Trophoblast cell (in vitro differentiated cells and primary cell): ENCODE measurements at regions not wholly inside any gene's neighbourhood (a gene's known extent, or its start where the extent isn't known, plus 50 kb on each side); places are given as distances from the start of the nearest gene placed in this dataset.

Experiments
- DNase-seq, 2 donors: peaks; one replicate each; pipeline ENCODE4 v3.0.0-alpha.2; 2016
- H2AFZ ChIP-seq: 2 replicates; pipeline ENCODE4 v1.6.1; 2013; ENCODE audit warnings: low read length, moderate library complexity, mild to moderate bottlenecking; ENCODE audit not compliant: insufficient read depth, poor library complexity
- H2AK5ac ChIP-seq: 2 replicates; pipeline ENCODE4 v1.6.1; 2013; ENCODE audit warnings: mild to moderate bottlenecking, low read length
- H2BK120ac ChIP-seq: 2 replicates; pipeline ENCODE4 v1.6.1; 2013; ENCODE audit warnings: low read length, mild to moderate bottlenecking, moderate library complexity; ENCODE audit not compliant: insufficient read depth, poor library complexity
- H2BK12ac ChIP-seq: 2 replicates; pipeline ENCODE4 v1.6.1; 2013; ENCODE audit warnings: mild to moderate bottlenecking, low read length, moderate library complexity
- H2BK5ac ChIP-seq: 2 replicates; pipeline ENCODE4 v1.6.1; 2013; ENCODE audit warnings: low read length, low read depth, moderate library complexity, mild to moderate bottlenecking; ENCODE audit not compliant: poor library complexity
- H3K14ac ChIP-seq: 2 replicates; pipeline ENCODE4 v1.6.1; 2013; ENCODE audit warnings: mild to moderate bottlenecking, low read length
- H3K18ac ChIP-seq: 2 replicates; pipeline ENCODE4 v1.6.1; 2013; ENCODE audit warnings: mild to moderate bottlenecking, low read length
- H3K23ac ChIP-seq: 2 replicates; pipeline ENCODE4 v1.6.1; 2013; ENCODE audit warnings: low read length
- H3K27ac ChIP-seq: 2 replicates; pipeline ENCODE4 v1.5.1; 2013; ENCODE audit warnings: low read depth, mild to moderate bottlenecking, inconsistent platforms, low read length, moderate library complexity
- H3K27me3 ChIP-seq: 2 replicates; pipeline ENCODE4 v1.6.1; 2013; ENCODE audit warnings: inconsistent platforms, mild to moderate bottlenecking, low read length, moderate library complexity; ENCODE audit not compliant: insufficient read depth
- H3K36me3 ChIP-seq, 2 experiments: 1 replicate in 1 of 2; 2 replicates in 1 of 2; pipeline ENCODE4 v1.6.1; 2013; ENCODE audit warnings: low read length in 2 of 2, mild to moderate bottlenecking in 2 of 2, moderate library complexity in 1 of 2; ENCODE audit not compliant: insufficient read depth in 2 of 2, control insufficient read depth in 1 of 2
- H3K4ac ChIP-seq: 2 replicates; pipeline ENCODE4 v1.6.1; 2013; ENCODE audit warnings: low read depth, mild to moderate bottlenecking, low read length, moderate library complexity
- H3K4me1 ChIP-seq, 2 experiments: 1 replicate in 1 of 2; 2 replicates in 1 of 2; pipeline ENCODE4 v1.6.1; 2013; ENCODE audit warnings: low read length in 2 of 2, mild to moderate bottlenecking in 2 of 2, moderate library complexity in 1 of 2; ENCODE audit not compliant: insufficient read depth in 2 of 2, control insufficient read depth in 1 of 2
- H3K4me2 ChIP-seq: 2 replicates; pipeline ENCODE4 v1.6.1; 2013; ENCODE audit warnings: inconsistent platforms, mild to moderate bottlenecking, low read length, moderate library complexity
- H3K4me3 ChIP-seq: 2 replicates; pipeline ENCODE4 v1.5.1; 2013; ENCODE audit warnings: mild to moderate bottlenecking, low read depth, low read length, inconsistent platforms
- H3K79me1 ChIP-seq: one replicate; pipeline ENCODE4 v1.6.1; 2013; ENCODE audit warnings: low read length
- H3K79me2 ChIP-seq: 2 replicates; pipeline ENCODE4 v1.6.1; 2013; ENCODE audit warnings: low read length, mild to moderate bottlenecking; ENCODE audit not compliant: control insufficient read depth, insufficient read depth, poor library complexity
- H3K9ac ChIP-seq: 2 replicates; pipeline ENCODE4 v1.6.1; 2013; ENCODE audit warnings: mild to moderate bottlenecking, low read length
- H3K9me3 ChIP-seq: 2 replicates; pipeline ENCODE4 v1.6.1; 2013; ENCODE audit warnings: low read depth, mild to moderate bottlenecking, control low read depth, inconsistent platforms, low read length; ENCODE audit not compliant: insufficient read depth
- H4K12ac ChIP-seq: 2 replicates; pipeline ENCODE4 v1.6.1; 2013; ENCODE audit warnings: low read depth, mild to moderate bottlenecking, low read length, moderate library complexity
- H4K8ac ChIP-seq: 2 replicates; pipeline ENCODE4 v1.6.1; 2013; ENCODE audit warnings: low read depth, mild to moderate bottlenecking, low read length, moderate library complexity
- H4K91ac ChIP-seq: one replicate; pipeline ENCODE4 v1.6.1; 2013; ENCODE audit warnings: low read depth, mild to moderate bottlenecking, low read length, moderate library complexity
- WGBS: extraction: QIAGEN DNeasy Blood & Tissue Kit; methylation state at CpG from one replicate; pipeline ENCODE4 v1.1.7; 2013; ENCODE audit warnings: missing lambda C conversion rate; ENCODE audit not compliant: insufficient read length, insufficient coverage; ENCODE audit errors: extremely low coverage; 5-methylcytosine and 5-hydroxymethylcytosine counted together

GRCh38 chr1:30188999-30189398 lies 534.4 kb downstream of the MATN1 start:
- Histone ChIP-seq H4K12ac (no peak overlapping the region), H3K36me3 (no peaks in the 10 kb centered on the region), H2BK120ac (no peak overlapping the region), H3K14ac (no peak overlapping the region), H3K9me3 (peaks cover 4% of the 10 kb centered on the region), H3K27me3 (no peaks in the 10 kb centered on the region), H2BK12ac (no peak overlapping the region), H4K91ac (no peak overlapping the region), H2BK5ac (no peak overlapping the region), H3K27ac (no peak overlapping the region), H3K4me1 (no peaks in the 10 kb centered on the region), H3K4me3 (no peak overlapping the region), H3K79me1 (no peaks in the 10 kb centered on the region), H3K79me2 (no peaks in the 10 kb centered on the region), H2AFZ (no peak overlapping the region), H3K23ac (no peak overlapping the region), H3K4me2 (no peak overlapping the region), H3K4ac (no peak overlapping the region), H2AK5ac (no peak overlapping the region), H3K18ac (no peak overlapping the region), H4K8ac (no peak overlapping the region), H3K9ac (no peak overlapping the region)
- no peak for DNase-seq
- WGBS: no CpG with 5 or more reads among the region's 2 CpGs

GRCh38 chr1:30188329-30188728 lies 535.1 kb downstream of the MATN1 start:
- no peak overlapping the region for H3K23ac ChIP-seq
- H4K91ac ChIP-seq: no peak overlapping the region
- no peak overlapping the region for H3K14ac ChIP-seq
- no peak overlapping the region for H3K9ac ChIP-seq
- no peak overlapping the region for H3K4me2 ChIP-seq
- no peak overlapping the region for H2BK12ac ChIP-seq
- H3K9me3 ChIP-seq: peaks cover 4% of the 10 kb centered on the region
- no peak overlapping the region for H3K18ac ChIP-seq
- H2BK120ac ChIP-seq: no peak overlapping the region
- H3K36me3 ChIP-seq: no peaks in the 10 kb centered on the region
- H3K79me1 ChIP-seq: no peaks in the 10 kb centered on the region
- no peaks in the 10 kb centered on the region for H3K27me3 ChIP-seq
- no peak overlapping the region for H3K27ac ChIP-seq
- no peaks in the 10 kb centered on the region for H3K4me1 ChIP-seq
- no peak for DNase-seq
- H3K4ac ChIP-seq: no peak overlapping the region
- H2BK5ac ChIP-seq: no peak overlapping the region
- no CpG with 5 or more reads among the region's 6 CpGs for WGBS
- H4K8ac ChIP-seq: no peak overlapping the region
- no peak overlapping the region for H3K4me3 ChIP-seq
- no peaks in the 10 kb centered on the region for H3K79me2 ChIP-seq
- H2AFZ ChIP-seq: no peak overlapping the region
- no peak overlapping the region for H4K12ac ChIP-seq
- no peak overlapping the region for H2AK5ac ChIP-seq

- Histone ChIP-seq H3K4ac (no peak overlapping the region), H3K9me3 (peaks cover 4% of the 10 kb centered on the region), H3K14ac (no peak overlapping the region), H3K27ac (no peak overlapping the region), H3K23ac (no peak overlapping the region), H2BK120ac (no peak overlapping the region), H4K8ac (no peak overlapping the region), H3K79me1 (no peaks in the 10 kb centered on the region), H3K4me2 (no peak overlapping the region), H3K27me3 (no peaks in the 10 kb centered on the region), H2AFZ (no peak overlapping the region), H3K79me2 (no peaks in the 10 kb centered on the region), H4K12ac (no peak overlapping the region), H3K9ac (no peak overlapping the region), H4K91ac (no peak overlapping the region), H3K18ac (no peak overlapping the region), H2BK5ac (no peak overlapping the region), H3K4me1 (no peaks in the 10 kb centered on the region), H2AK5ac (no peak overlapping the region), H3K36me3 (no peaks in the 10 kb centered on the region), H2BK12ac (no peak overlapping the region), H3K4me3 (no peak overlapping the region)
- DNase-seq: no peak
- whole genome bisulfite sequencing: no CpG with 5 or more reads among the region's 4 CpGs
Measured at GRCh38 chr1:30187413-30188023, 535.9 kb downstream of the MATN1 start.

DNA sequence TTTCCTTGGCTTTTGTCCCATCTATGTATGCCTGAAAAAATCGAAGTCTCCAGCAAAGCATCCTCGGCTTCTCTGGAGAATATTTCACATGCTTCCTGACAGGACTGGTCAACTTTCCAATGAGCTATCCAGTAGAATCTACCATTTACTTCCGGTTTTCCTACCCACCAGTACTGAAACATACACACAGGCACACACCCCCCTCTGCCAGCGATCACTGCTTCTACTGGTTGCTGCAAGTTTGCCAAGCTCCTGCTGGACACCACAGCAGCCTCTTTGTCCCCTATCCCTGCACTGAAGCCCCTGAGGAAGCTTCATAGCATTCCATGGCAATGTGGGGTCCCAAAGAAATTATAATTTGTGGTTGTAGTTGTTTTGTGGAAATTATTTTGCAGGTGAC lies 536.8 kb downstream of the MATN1 start:
- DNase-seq: no peak
- H3K27ac ChIP-seq: no peak overlapping the region
- peaks cover 4% of the 10 kb centered on the region for H3K9me3 ChIP-seq
- no peak overlapping the region for H4K91ac ChIP-seq
- no peaks in the 10 kb centered on the region for H3K4me1 ChIP-seq
- no peaks in the 10 kb centered on the region for H3K79me1 ChIP-seq
- no peak overlapping the region for H2BK12ac ChIP-seq
- H3K27me3 ChIP-seq: no peaks in the 10 kb centered on the region
- no peaks in the 10 kb centered on the region for H3K36me3 ChIP-seq
- no peaks in the 10 kb centered on the region for H3K79me2 ChIP-seq
- H2AFZ ChIP-seq: no peak overlapping the region
- no peak overlapping the region for H2BK120ac ChIP-seq
- WGBS: no CpG with 5 or more reads among the region's 4 CpGs
- no peak overlapping the region for H3K9ac ChIP-seq
- no peak overlapping the region for H4K8ac ChIP-seq
- no peak overlapping the region for H3K4me2 ChIP-seq
- no peak overlapping the region for H4K12ac ChIP-seq
- H3K14ac ChIP-seq: no peak overlapping the region
- no peak overlapping the region for H2BK5ac ChIP-seq
- no peak overlapping the region for H3K18ac ChIP-seq
- no peak overlapping the region for H3K23ac ChIP-seq
- no peak overlapping the region for H2AK5ac ChIP-seq
- no peak overlapping the region for H3K4me3 ChIP-seq
- H3K4ac ChIP-seq: no peak overlapping the region
